ENCODE measurements at regions not wholly inside any gene's neighbourhood (a gene's known extent, or its start where the extent isn't known, plus 50 kb on each side); places are given as distances from the start of the nearest gene placed in this dataset.

DNA sequence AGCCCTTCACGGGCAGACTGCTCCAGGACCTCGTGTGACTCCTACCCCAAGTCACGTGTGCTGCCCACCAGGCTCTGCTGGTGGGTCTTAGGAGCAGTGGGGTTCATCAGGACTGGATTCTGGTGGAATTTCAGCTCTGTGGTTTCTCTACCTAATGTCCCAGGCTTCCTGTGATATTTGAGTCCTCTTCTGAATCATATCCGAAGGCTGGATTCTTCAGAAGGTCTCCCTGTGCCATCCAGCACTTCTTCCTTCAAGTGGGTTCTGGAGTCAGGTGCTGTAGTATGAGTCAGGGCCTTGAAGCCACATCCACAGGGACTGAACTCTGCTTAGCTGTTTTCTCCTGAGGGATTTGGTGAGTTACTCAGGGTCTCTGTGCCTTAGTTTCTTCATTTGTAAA is 850.2 kb upstream of the CELF4 start:
- in situ Hi-C loops (cut with MboI; ENCODE audit: low sequenced_read_pairs): no loop called here

DNA sequence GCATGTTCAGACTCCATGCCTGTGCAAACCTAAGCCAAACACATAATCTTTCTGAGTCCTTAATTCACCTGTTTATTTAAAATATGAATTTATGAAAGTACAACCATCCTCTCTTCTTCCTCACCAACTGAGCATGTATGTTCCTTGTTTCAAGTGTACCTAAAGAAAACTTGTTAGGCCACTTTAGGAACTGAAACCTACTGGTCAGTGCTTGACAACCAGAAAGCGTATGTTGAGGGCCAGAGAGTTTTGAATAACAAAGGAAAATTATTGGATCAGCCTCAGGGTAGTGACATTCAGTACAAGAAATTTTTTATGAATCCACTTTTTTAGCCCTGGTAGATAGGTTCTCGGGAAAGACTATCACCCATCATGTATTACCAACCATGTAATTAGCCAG is 847.6 kb upstream of the CELF4 start:
- in situ Hi-C loops (cut with MboI; ENCODE audit: low sequenced_read_pairs): no loop called here

DNA sequence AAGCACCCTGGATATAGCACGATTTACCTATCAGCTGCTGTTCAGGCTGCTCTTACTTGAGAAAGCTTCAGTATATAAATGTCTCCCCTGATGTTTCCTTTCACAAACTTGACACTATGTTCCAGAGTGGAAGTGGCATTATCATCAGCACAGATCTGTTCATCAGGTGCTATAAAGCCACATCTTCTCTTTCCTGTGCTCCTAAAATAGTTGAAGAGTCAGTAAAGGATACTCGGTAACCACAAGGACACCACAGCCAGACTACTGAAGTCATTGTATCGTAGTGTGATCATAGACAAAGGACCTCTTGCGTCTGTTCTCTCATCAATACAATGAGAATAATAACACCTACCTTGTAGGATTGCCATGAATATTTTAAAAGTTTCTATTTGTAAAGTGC is 841.0 kb upstream of the CELF4 start:
- in situ Hi-C loops (cut with MboI; ENCODE audit: low sequenced_read_pairs): no loop called here

DNA sequence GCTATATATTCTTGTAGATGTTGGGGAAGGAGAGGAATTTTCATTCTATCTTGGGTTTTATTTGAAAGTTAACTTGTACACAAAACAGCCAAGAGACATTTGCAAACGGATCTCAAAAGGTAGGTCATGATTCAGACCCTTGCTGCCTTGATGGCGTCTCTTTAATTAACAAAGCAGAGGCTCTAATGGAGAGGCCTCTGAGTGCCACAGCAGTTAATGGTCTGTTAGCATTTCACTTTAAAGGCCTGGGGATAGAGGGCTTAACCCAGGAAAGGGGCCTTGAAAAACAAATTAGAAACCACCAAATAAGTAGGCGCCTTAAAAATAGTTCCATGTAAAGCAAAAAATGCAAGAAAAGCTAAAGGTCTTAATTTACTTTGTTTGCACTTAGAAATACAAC is 836.9 kb upstream of the CELF4 start:
- in situ Hi-C loops (cut with MboI; ENCODE audit: low sequenced_read_pairs): no loop called here

DNA sequence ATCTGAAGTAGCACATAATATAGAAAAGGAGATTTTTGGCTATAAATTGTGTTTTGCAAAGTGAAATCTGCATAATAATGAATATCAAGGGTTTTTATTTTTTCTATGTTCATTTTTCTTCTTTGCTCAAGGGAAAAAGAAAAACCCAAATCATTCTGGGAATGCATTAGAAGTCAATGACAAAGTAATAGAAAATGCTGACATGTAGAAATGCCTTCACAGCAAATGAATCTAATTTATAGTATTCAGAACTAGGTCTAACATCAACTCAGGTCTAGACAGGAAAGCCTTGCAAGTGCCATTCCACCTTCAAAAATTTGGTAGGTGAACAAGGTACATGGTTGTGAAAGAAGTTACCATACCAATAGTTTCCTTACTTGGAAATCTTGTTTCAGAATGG is 831.5 kb upstream of the CELF4 start:
- in situ Hi-C loops (cut with MboI; ENCODE audit: low sequenced_read_pairs): no loop called here

DNA sequence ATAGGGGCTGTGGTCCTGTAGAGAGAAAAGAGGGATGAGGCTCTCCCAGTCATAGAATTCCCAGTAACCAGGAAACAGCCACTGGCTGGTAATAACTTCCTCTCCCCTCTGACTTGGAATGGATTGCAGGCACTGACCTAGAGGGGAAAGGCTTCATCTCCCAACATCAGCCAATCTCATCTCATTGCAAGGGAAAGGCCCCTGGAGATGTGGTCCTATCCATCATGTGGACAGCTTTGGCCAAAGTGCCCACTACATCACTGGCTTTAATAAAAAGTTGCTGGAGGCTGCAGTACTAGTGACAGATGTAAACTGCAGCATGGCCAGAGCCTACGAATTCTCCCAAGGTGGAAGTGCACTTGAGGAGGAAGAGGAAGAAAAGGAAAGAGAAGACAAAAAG is 820.5 kb upstream of the CELF4 start:
- in situ Hi-C loops (cut with MboI; ENCODE audit: low sequenced_read_pairs): no loop called here

DNA sequence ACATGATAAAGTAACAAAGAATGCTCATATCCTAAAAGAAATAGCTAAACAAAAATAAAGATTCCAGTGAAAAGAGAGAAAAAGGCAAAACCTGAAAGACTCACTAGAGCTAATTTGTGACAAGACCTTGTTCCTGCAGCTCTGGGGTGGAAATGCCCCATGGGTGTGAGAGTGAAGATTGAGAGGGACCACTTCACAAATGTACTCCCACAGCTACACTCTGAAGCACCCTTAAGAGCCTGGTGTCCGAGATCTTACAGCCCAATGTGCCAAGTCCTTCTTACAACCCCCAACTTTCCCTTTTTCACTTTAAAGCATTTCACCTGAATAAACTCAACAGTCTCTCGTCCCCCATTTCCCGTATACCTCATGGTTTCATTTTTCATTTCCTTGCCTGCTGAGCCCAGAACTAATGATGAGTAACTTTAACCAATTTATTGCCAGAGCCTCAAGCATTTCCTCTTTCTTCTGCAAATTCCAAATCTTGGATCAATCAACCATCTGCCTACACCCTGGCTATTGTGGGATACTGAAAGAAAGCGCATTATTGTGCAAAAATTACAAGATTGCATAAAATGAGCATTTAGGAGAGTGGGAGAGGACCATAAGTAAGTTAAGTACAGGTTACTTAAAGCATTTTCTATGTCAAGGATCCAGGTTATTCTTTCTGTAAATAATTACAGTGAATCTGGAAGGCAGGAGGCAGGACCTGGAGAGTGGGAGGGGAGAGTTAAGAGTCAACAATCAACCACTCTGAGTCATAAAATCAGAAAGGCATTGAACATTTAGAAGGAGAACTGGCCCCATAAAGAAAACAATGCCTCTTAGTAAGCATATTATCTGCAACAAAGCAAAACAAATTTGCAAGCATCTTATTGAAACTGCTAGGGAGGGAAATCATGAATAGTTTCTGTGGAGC is 804.4 kb upstream of the CELF4 start:
- in situ Hi-C loops (cut with MboI; ENCODE audit: low sequenced_read_pairs): no loop called here

DNA sequence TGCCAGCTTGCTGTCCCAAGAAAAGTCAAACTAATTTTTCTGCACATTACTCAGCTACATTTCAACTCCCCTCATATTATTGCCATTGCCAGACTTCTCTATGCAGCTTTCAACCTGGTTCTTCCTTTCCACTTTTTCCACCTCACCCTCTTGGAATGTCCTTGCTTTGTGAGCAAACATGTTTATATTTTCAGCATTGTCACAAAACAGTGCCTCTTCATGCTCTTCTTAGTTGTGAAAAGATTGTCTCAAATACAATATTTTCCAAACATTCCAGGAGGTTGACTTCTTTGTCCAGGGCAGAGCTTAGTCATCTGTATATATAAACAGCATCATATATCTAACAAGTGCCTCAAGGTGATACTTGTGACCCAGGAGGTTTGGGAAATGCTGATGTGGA is 803.3 kb upstream of the CELF4 start:
- in situ Hi-C loops (cut with MboI; ENCODE audit: low sequenced_read_pairs): no loop called here

DNA sequence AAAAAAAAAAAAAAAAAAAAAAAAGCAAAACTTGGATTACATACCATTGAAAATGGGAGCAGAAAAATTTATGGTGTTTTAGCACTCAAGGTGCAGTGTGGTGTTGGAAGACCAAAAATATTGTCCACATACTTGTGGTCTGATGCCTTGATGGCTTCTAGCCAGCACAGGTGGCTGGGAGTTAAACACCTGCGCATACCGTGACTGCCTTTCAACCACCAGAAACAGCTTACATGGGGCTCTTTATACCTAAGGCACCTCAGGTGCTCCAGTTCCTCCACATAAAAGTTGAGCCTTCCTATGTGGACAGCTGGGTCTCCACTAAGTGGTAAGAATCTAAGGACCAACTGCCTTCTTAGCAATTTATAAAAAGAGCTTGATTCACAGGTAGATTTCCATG is 802.6 kb upstream of the CELF4 start:
- in situ Hi-C loops (cut with MboI; ENCODE audit: low sequenced_read_pairs): no loop called here

DNA sequence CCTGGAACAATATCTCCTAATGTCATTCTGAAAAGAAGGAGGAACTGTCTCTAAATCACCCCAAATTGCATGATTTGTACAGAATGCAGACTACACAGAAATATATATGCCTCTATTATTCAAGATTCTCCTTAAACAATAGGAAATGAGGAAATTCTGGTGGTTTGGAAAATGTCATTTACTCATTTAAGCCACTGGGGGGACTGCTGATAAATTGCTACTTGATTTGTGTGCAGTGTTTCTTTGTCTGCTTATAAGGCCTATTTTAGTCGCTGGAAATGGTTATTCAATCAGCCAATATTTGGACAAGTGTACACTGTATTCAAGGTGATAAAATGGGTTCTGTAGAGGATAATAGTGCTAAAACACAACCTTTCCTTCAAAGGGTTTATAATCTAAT is 801.9 kb upstream of the CELF4 start:
- in situ Hi-C loops (cut with MboI; ENCODE audit: low sequenced_read_pairs): no loop called here

DNA sequence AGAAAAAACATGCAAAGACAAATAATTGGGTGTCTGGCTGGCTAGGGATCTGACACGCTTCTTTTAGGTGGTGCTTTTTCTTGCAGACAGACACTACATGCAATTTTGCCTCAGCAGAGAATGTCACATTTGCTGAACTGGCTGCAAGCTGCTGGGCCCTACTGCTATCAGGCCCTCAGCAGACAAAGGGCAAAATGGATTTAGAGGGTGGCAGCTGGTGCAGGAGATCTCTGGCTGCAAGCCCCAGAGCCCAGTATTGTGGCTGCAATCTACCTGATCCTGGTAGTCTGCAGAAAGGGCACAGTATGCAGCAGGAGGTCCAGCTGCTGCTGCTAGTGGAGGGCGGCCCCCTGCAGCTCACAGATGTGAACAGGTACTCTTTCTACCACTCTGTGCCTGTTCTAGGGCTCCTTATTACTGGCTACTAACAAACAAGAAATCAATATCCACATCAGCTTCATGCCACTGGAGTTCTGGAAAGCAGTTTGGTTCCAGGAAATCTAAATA is 796.7 kb upstream of the CELF4 start:
- in situ Hi-C loops (cut with MboI; ENCODE audit: low sequenced_read_pairs): no loop called here

DNA sequence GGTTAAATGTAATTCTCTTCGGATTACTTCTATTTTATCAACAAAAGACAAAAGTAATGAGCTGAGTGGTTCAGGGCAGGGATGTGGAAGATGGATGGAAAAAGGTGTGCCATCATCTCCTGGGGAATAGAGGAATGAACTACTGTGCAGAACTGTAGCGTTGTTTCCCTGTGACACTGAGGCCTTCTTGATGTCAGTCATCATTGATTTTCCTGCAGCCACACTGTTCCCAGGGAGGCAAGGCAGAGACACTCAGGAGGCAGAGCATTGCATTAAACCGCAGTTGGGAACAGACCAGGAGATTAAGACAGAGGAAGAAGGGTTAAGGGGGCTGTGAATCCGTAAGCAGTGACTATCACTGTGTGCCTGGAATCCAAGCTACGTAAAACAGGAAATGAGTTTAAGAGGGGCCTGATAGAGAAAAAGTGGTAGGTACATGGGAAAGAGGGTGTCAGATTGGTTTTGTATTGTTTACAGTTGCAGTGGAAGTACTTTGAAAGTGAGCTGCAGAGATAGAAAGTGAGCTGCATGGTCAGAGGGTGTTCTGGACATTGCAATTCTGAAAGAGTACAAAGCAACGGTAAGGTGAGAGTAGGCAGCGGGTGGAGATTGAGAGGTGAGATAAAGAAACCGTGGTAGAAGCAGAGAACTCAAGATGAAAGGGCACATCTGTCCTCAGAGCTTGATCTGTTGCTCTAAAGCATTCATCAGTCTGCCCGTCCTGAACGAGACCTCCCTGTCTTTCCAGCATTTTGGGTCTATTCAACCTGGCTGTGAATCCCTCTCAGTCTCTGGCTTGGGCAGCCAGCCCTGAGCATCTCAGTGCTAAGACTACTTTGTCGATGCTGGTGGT is 793.4 kb upstream of the CELF4 start:
- in situ Hi-C loops (cut with MboI; ENCODE audit: low sequenced_read_pairs): no loop called here

DNA sequence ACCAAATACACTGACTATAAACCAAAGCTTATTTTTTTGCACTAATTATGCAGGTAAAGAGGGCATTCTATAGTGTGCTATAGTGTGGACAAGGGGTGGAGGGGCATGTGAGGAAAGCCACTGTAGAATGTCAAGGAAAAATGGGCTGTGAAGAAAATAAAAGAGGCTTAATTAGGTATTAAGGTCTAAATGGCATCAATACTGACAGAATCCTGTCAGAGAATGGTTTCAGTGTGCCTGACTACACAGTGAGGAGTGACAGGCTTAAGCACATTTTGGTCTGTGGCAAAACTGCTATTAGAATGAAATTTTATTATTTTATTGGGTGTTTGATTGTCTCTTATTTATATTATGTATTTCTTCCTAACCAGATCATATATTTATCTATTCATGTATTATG is 787.6 kb upstream of the CELF4 start:
- in situ Hi-C loops (cut with MboI; ENCODE audit: low sequenced_read_pairs): no loop called here

DNA sequence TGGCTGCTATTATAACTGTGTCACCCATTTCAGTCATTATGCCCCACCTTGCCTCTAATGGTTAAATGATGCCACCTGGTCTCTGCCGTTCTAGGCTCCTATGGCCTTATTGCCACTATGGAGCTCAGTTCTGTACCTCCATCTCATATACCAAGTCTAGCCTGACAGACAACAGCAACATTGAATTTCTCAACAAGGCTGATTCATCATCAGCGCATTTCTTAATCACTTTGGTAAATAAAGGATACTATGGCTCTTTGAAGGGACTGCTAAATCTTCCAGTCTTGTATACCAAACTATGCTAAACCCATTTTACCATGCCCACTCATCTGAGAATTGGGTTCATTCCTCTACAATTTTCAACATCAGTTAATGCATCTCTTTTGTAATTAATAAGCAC is 784.5 kb upstream of the CELF4 start:
- in situ Hi-C loops (cut with MboI; ENCODE audit: low sequenced_read_pairs): no loop called here

DNA sequence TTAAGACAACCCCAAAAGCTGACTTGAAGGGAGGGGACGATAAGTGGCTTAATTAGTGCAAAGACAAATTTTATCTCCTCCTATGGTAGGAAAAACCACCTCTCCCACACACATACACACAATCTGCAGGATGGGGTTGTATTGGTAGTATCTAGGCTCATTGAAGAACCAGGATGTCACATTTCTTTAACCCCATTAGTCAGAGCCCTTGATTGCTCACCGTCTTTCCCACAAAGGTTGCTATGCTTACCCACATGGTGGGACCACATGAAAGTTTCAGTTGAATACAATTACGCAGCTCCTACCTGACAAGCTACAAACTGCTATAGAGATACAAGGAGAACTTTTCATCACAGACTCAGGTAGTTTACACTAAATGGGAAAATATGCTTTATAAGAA is 765.0 kb upstream of the CELF4 start:
- in situ Hi-C loops (cut with MboI; ENCODE audit: low sequenced_read_pairs): no loop called here

DNA sequence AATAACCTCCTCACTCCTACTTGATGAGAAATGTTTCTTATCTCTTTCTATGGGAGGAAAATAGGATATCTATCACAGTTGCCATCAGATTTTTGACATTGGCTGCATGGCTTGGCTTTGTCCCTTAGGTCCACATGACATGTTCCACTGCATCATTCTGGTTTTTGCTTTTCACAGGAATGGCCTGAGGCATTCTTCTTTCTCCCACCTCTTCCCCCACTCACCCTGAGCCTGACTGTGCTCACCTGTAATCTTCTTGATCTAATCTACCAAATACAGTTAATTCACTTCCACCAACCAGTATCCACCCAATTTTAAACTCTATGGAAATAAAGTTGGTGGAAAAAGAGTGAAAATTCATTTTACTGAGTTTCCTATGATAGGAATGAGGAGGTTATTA is 763.5 kb upstream of the CELF4 start:
- in situ Hi-C loops (cut with MboI; ENCODE audit: low sequenced_read_pairs): no loop called here

DNA sequence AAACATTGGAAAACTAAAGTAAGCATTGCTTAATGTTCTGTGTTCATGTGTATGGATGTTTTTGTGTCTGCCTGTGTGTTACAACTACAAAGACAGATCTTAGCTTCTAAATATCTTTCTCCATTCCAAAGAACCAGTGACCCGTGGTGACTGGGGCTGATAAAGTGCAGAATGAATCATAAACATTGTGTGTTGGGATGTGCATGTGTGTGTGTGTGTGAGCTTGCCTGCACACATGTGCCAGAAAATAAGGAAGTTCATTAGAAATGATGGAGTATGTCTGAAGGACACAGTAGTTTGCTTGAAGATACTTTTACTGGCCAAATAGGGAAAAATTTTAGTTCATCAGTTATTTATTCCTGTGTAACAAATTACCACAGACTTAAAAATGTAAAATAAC is 756.6 kb upstream of the CELF4 start:
- in situ Hi-C loops (cut with MboI; ENCODE audit: low sequenced_read_pairs): no loop called here

DNA sequence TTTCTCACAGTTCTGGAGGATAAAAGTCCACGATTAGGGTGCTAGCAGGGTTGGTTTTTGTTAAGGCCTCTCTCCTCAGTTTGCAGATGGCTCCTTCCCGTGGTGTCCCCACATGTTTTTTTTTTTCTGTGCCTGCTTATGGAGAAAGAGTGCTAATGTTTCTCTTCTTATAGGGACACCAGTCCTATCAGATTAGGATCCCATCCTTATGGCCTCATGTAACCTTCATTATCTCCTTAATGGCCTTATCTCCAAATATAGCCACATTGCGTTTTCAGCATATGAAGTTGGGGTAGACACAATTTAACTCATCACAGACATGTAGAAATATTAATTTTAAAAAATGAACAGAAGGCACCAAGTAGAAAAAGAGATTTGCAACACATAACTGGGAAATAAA is 755.7 kb upstream of the CELF4 start:
- in situ Hi-C loops (cut with MboI; ENCODE audit: low sequenced_read_pairs): no loop called here

DNA sequence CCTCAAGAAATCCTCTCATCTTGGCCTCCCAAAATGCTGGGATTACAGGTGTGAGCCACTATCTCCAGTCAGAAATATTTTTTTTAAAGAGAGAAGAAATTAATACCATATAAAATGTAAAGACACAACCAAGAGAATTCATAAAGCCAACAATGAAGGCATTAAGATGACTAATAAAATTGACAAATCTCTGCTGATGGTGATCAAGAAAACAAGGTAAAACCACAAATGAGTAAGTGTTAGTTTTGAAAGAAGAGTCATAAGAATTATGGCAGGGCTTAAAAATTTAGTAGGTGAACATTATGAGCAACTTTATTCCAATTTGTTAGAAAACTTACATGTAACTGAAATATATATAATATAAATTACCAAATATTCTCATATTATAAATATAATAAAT is 752.8 kb upstream of the CELF4 start:
- in situ Hi-C loops (cut with MboI; ENCODE audit: low sequenced_read_pairs): no loop called here

DNA sequence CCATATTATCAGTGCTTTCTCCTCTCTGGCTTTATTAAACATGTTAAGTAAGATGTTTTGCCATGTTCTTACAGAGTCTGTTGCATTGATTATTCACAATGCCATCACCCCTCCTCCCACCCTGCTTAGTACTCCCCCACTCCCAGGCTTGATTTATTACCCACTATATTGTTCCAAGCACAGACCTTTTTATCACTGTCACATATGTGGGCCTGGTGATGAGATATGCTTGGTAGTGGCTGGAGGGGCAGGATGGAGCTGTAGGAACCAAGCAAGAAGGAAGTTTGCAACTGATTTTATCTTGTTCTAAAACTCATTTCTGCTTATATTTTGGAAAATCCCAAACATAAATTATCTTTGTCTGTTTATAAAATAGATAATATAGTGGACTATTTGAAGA is 748.2 kb upstream of the CELF4 start:
- in situ Hi-C loops (cut with MboI; ENCODE audit: low sequenced_read_pairs): no loop called here

DNA sequence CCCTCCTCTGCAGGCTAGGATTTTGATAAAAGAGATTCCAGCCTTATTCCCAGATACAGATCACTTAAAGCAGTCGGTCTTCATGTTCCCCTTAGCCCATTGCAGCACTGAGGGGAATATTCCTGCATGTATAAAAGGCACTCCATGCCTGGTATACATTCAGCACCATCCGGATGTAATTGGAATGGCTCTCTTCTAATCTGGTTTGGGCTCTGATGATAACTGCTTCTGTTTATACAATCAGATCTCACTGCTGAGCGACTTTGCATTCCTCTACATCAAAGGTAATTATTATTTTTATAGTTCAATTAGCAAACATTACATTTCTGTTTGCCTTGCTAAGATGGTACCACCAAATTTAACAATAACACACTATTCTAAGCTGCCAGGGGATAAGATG is 746.9 kb upstream of the CELF4 start:
- in situ Hi-C loops (cut with MboI; ENCODE audit: low sequenced_read_pairs): no loop called here

DNA sequence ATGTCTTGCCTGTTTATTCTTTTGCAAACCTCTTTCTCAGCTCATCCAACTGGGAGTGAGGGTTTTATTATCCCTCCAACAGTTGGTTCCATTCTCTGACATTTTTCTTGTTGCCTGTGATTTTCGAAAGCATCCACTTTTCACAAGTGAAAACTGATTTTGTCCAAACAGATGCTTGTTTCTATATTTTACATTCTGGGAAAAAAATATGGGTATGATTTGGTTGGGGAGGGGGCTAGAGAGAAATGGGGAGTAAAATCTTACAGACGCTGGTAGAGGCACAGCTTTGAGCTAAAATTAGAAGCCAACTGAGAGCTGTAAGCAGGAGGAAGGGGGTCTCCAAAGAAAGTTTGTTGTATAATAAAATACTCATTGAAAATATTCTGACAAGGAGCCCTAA is 745.3 kb upstream of the CELF4 start:
- in situ Hi-C loops (cut with MboI; ENCODE audit: low sequenced_read_pairs): no loop called here

Measured in HL-60/S4 treated with retinoic acid at 250 ng/mL for 4 days and 3 days (cell line).